DOHH2 (cell line): ENCODE measurements at regions not wholly inside any gene's neighbourhood (a gene's known extent, or its start where the extent isn't known, plus 50 kb on each side); places are given as distances from the start of the nearest gene placed in this dataset.

Experiments
- H3F3A ChIP-seq: fragments of 200-600 bp; sonication (generic), shearing (Covaris generic); 2 replicates; pipeline ENCODE4 v1.6.0; 2016; ENCODE audit warnings: antibody characterized with exemption, mild to moderate bottlenecking; ENCODE audit not compliant: control insufficient read depth, insufficient read depth
- H3K27ac ChIP-seq: fragments of 200-600 bp; sonication (generic); 2 replicates; pipeline ENCODE4 v1.5.1; 2014; ENCODE audit warnings: low read depth, mild to moderate bottlenecking, low read length, moderate library complexity
- H3K27me3 ChIP-seq: fragments of 200-600 bp; sonication (generic); 2 replicates; pipeline ENCODE4 v1.6.1; 2014; ENCODE audit warnings: mild to moderate bottlenecking, low read length, mixed read lengths; ENCODE audit not compliant: control insufficient read depth
- H3K36me3 ChIP-seq: fragments of 200-600 bp; sonication (generic); 2 replicates; pipeline ENCODE4 v1.6.1; 2014; ENCODE audit warnings: mild to moderate bottlenecking, low read length, moderate library complexity, mixed read lengths; ENCODE audit not compliant: control insufficient read depth
- H3K4me1 ChIP-seq: fragments of 200-600 bp; sonication (generic); 2 replicates; pipeline ENCODE4 v1.6.1; 2014; ENCODE audit warnings: mild to moderate bottlenecking, low read length, mixed read lengths; ENCODE audit not compliant: control insufficient read depth
- H3K4me2 ChIP-seq: fragments of 200-600 bp; sonication (generic); 2 replicates; pipeline ENCODE4 v1.6.0; 2014; ENCODE audit warnings: mild to moderate bottlenecking, low read length, moderate library complexity
- H3K4me3 ChIP-seq: fragments of 200-600 bp; sonication (generic); 2 replicates; pipeline ENCODE4 v1.5.1; 2014; ENCODE audit warnings: mild to moderate bottlenecking, low read length, mixed read lengths
- H3K79me2 ChIP-seq: fragments of 200-600 bp; sonication (generic); 2 replicates; pipeline ENCODE4 v1.6.1; 2014; ENCODE audit warnings: mild to moderate bottlenecking, low read length, mixed read lengths; ENCODE audit not compliant: control insufficient read depth
- H3K9me2 ChIP-seq: fragments of 200-600 bp; sonication (generic); replicated peaks from 2 replicates; pipeline ENCODE4 v1.6.1; 2014; ENCODE audit warnings: mild to moderate bottlenecking, low read length, mixed read lengths; ENCODE audit not compliant: control insufficient read depth
- H3K9me3 ChIP-seq: fragments of 200-600 bp; sonication (generic); 2 replicates; pipeline ENCODE4 v1.6.1; 2014; ENCODE audit warnings: antibody characterized with exemption, low read length, mixed read lengths; ENCODE audit not compliant: control insufficient read depth, insufficient read depth
- H4K20me1 ChIP-seq: fragments of 200-600 bp; sonication (generic); 2 replicates; pipeline ENCODE4 v1.6.0; 2014; ENCODE audit warnings: low read depth, mild to moderate bottlenecking, antibody characterized with exemption, low read length, moderate library complexity; ENCODE audit not compliant: control insufficient read depth, insufficient read depth
- CTCF ChIP-seq: fragments of 200-600 bp; sonication (generic); IDR thresholded peaks from one replicate; pipeline ENCODE4 v1.5.1; 2014; ENCODE audit warnings: antibody characterized with exemption, mild to moderate bottlenecking, low read depth, low read length; ENCODE audit not compliant: poor library complexity, severe bottlenecking
- EZH2phosphoT487 ChIP-seq: fragments of 200-600 bp; sonication (generic); IDR thresholded peaks from 2 replicates; pipeline ENCODE4 v1.6.1; 2017; ENCODE audit warnings: borderline replicate concordance, mild to moderate bottlenecking, antibody characterized with exemption, low read length, moderate library complexity, mixed read lengths

DNA sequence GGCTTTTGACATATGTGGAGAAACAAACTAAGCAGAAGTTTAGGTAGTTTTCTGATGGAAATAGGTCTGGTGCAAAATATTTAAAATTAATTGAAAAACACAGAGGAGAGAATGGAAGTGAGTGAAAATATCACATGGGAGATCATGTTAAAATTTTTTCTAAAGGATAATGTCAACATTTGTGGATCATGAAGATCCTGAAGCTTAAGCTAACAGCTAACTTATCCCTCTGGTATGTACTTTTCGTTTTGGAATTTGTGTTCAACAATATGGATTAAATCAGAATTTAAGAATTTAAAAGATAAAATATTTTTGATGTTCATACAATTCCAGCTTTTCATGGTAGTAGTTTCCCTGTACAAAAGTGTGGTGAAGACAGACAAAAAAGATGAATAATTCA is 572.8 kb upstream of the FAM241A start:
- Histone ChIP-seq H3K27ac (no peak overlapping the region), H3K9me3 (no peaks in the 10 kb centered on the region), H4K20me1 (no peaks in the 10 kb centered on the region), H3K4me2 (no peak overlapping the region), H3K36me3 (no peaks in the 10 kb centered on the region), H3K4me1 (no peaks in the 10 kb centered on the region), H3K4me3 (no peak overlapping the region), H3F3A (no peaks in the 10 kb centered on the region), H3K27me3 (no peaks in the 10 kb centered on the region), H3K9me2 (no peaks in the 10 kb centered on the region), H3K79me2 (no peaks in the 10 kb centered on the region)
- TF ChIP-seq CTCF (no peak), EZH2phosphoT487 (no peak)

- no peaks in the 10 kb centered on the region for H3K36me3 ChIP-seq
- TF ChIP-seq EZH2phosphoT487 (no peak), CTCF (no peak)
- no peaks in the 10 kb centered on the region for H3K79me2 ChIP-seq
- no peaks in the 10 kb centered on the region for H4K20me1 ChIP-seq
- H3K9me3 ChIP-seq, result no peaks in the 10 kb centered on the region
- no peaks in the 10 kb centered on the region for H3K27me3 ChIP-seq
- no peak overlapping the region for H3K27ac ChIP-seq
- H3F3A ChIP-seq, result no peaks in the 10 kb centered on the region
- H3K4me1 ChIP-seq, result no peaks in the 10 kb centered on the region
- no peak overlapping the region for H3K4me3 ChIP-seq
- no peak overlapping the region for H3K4me2 ChIP-seq
- H3K9me2 ChIP-seq, result no peaks in the 10 kb centered on the region
Observed at GRCh38 chr4:111573386-111573785, 571.9 kb upstream of the FAM241A start.

DNA sequence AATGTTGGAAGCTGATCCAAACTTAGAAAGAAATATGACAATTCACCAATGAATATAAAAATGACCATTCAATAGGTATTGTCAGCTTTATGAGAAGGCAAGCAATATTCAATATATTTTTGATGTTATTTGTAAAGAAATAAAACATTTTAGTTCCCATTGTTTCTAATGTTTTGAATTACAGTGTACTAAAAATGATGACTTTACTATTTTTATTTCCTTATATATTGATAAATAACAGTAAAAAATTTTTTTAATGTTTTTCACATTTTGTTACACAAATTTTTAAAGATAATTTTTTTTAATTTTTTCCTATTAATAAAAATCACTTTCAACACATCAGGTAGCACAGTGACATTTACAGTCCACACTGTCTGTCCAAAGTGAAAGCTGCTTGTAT is 565.5 kb upstream of the FAM241A start:
- no peaks in the 10 kb centered on the region for H3K36me3 ChIP-seq
- H3K4me2 ChIP-seq, result no peak overlapping the region
- no peak overlapping the region for H3K4me3 ChIP-seq
- no peaks in the 10 kb centered on the region for H4K20me1 ChIP-seq
- TF ChIP-seq CTCF (no peak), EZH2phosphoT487 (no peak)
- no peaks in the 10 kb centered on the region for H3F3A ChIP-seq
- H3K9me3 ChIP-seq, result no peaks in the 10 kb centered on the region; the same call in 1 of the 2 replicates
- H3K9me2 ChIP-seq, result no peaks in the 10 kb centered on the region
- no peaks in the 10 kb centered on the region for H3K79me2 ChIP-seq
- H3K27ac ChIP-seq, result no peak overlapping the region
- H3K27me3 ChIP-seq, result no peaks in the 10 kb centered on the region
- no peaks in the 10 kb centered on the region for H3K4me1 ChIP-seq

DNA sequence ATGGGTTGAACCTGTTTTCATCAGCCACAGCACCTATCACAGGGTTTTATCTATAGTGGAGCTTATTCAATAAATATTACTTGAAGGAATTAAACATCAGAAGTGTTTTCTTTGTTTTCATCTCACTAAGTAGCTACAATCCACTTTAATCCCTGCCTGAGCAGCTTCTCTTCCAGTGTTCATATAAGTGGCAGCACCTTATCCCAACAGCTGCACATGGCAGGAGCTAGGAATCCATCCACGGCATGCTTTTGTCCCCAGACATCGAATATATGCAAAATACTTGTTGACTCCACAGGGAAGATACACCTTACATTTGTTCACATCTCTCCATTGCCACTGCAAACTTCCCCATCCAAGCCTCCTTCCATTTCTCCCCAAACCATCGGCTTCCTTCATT is 549.8 kb upstream of the FAM241A start:
- H4K20me1 ChIP-seq, result no peaks in the 10 kb centered on the region
- no peak overlapping the region for H3K4me3 ChIP-seq
- H3K27me3 ChIP-seq, result no peaks in the 10 kb centered on the region
- H3K27ac ChIP-seq, result no peak overlapping the region
- H3F3A ChIP-seq, result no peaks in the 10 kb centered on the region
- H3K4me1 ChIP-seq, result no peaks in the 10 kb centered on the region
- TF ChIP-seq EZH2phosphoT487, result no peak
- TF ChIP-seq CTCF, result no peak
- H3K9me2 ChIP-seq, result no peaks in the 10 kb centered on the region
- no peaks in the 10 kb centered on the region for H3K79me2 ChIP-seq
- no peaks in the 10 kb centered on the region for H3K9me3 ChIP-seq
- no peaks in the 10 kb centered on the region for H3K36me3 ChIP-seq
- no peak overlapping the region for H3K4me2 ChIP-seq
